A673 (cell line): ENCODE measurements at regions not wholly inside any gene's neighbourhood (a gene's known extent, or its start where the extent isn't known, plus 50 kb on each side); places are given as distances from the start of the nearest gene placed in this dataset.

Source experiments
- EZH2 ChIP-seq: fragments of 200-600 bp; sonication (generic); IDR thresholded peaks from 2 replicates; pipeline ENCODE4 v1.6.1; 2017; ENCODE audit warnings: borderline replicate concordance, low read depth, mild to moderate bottlenecking, mixed read lengths, antibody characterized with exemption, low read length; ENCODE audit not compliant: poor library complexity, severe bottlenecking
- TF ChIP-seq, protein P1 (sequence below): fragments of 300-800, 200-600 bp; sonication (generic); conservative IDR thresholded peaks from 2 replicates; pipeline ENCODE4 v1.5.1; 2017; ENCODE audit warnings: low read depth, mild to moderate bottlenecking, antibody characterized with exemption, low read length, moderate library complexity, mixed read lengths

DNA sequence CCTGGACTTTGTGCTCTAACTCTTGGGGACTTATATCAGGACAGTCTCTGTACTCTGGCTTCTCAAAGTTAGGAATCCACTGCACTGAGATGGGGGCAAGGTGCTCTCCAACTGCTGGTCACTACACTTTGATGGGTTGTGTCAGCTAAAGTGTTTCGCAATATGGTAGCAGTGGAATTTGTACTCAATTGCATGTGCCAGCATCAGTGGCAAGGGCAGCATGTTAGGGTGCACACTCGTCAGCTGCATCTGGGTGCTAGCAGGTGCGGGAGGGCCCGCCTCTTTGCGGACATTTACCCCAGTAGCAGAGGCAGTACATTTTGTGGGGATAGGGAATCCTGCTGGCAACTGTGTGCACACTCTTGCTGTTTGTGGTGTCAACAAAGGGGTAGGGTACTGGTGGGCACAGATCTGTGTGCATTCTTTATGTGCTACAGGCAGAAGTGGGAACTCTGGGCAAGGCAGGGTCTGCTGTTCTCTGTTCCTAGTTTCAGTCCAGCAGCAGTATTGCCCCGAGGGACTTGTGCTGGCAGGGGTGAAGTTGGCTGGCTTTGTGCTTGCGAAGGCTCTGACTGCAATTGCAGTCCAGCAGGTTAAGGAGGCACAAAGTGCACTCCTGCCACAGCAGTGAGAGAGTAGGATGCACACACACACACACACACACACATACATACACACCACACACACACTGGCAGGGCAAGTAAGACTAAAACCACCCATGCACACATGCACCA, 924.8 kb upstream of the CDH9 start:
- TF ChIP-seq, protein P1, sequence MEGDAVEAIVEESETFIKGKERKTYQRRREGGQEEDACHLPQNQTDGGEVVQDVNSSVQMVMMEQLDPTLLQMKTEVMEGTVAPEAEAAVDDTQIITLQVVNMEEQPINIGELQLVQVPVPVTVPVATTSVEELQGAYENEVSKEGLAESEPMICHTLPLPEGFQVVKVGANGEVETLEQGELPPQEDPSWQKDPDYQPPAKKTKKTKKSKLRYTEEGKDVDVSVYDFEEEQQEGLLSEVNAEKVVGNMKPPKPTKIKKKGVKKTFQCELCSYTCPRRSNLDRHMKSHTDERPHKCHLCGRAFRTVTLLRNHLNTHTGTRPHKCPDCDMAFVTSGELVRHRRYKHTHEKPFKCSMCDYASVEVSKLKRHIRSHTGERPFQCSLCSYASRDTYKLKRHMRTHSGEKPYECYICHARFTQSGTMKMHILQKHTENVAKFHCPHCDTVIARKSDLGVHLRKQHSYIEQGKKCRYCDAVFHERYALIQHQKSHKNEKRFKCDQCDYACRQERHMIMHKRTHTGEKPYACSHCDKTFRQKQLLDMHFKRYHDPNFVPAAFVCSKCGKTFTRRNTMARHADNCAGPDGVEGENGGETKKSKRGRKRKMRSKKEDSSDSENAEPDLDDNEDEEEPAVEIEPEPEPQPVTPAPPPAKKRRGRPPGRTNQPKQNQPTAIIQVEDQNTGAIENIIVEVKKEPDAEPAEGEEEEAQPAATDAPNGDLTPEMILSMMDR: no peak
- TF ChIP-seq EZH2: no peak
